OCI-LY1 (cell line): ENCODE measurements at regions not wholly inside any gene's neighbourhood (a gene's known extent, or its start where the extent isn't known, plus 50 kb on each side); places are given as distances from the start of the nearest gene placed in this dataset.

Experiments
- H2AFZ ChIP-seq: fragments of 200-600 bp; sonication (generic), shearing (Covaris generic); 2 replicates; pipeline ENCODE4 v1.6.0; 2014; ENCODE audit warnings: antibody characterized with exemption, mild to moderate bottlenecking, low read length
- H3F3A ChIP-seq: fragments of 200-600 bp; sonication (generic), shearing (Covaris generic); 2 replicates; pipeline ENCODE4 v1.6.0; 2014; ENCODE audit warnings: mild to moderate bottlenecking, antibody characterized with exemption, low read length, moderate library complexity; ENCODE audit not compliant: insufficient read depth
- H3K27ac ChIP-seq: fragments of 200-600 bp; sonication (generic); 2 replicates; pipeline ENCODE4 v1.5.1; 2014; ENCODE audit warnings: low read length, mixed run types, mild to moderate bottlenecking, low read depth; ENCODE audit not compliant: poor library complexity, severe bottlenecking
- H3K27me3 ChIP-seq: fragments of 200-600 bp; sonication (generic); 2 replicates; pipeline ENCODE4 v1.6.0; 2014; ENCODE audit warnings: antibody characterized with exemption, mild to moderate bottlenecking, low read length, moderate library complexity; ENCODE audit not compliant: insufficient read depth
- H3K36me3 ChIP-seq: fragments of 200-600 bp; sonication (generic); 2 replicates; pipeline ENCODE4 v1.6.1; 2014; ENCODE audit warnings: mild to moderate bottlenecking, antibody characterized with exemption, low read length, moderate library complexity, mixed read lengths; ENCODE audit not compliant: insufficient read depth
- H3K4me1 ChIP-seq: fragments of 200-600 bp; sonication (generic); 2 replicates; pipeline ENCODE4 v1.5.1; 2014; ENCODE audit warnings: mild to moderate bottlenecking, low read length, moderate library complexity; ENCODE audit not compliant: insufficient read depth, severe bottlenecking
- H3K4me2 ChIP-seq: fragments of 200-600 bp; sonication (generic), shearing (Covaris generic); 2 replicates; pipeline ENCODE4 v1.6.1; 2014; ENCODE audit warnings: low read length
- H3K4me3 ChIP-seq: fragments of 200-600 bp; sonication (generic); 2 replicates; pipeline ENCODE4 v1.5.1; 2014; ENCODE audit warnings: low read length, low read depth, mild to moderate bottlenecking, mixed read lengths; ENCODE audit not compliant: poor library complexity, severe bottlenecking
- H3K79me2 ChIP-seq: fragments of 200-600 bp; shearing (Covaris generic); 2 replicates; pipeline ENCODE4 v1.6.1; 2016; ENCODE audit warnings: mixed run types, low read length, mixed read lengths; ENCODE audit not compliant: insufficient read depth
- H3K9ac ChIP-seq: fragments of 200-600 bp; sonication (generic), shearing (Covaris generic); 2 replicates; pipeline ENCODE4 v1.6.1; 2014; ENCODE audit warnings: mild to moderate bottlenecking, low read length, mixed read lengths
- H3K9me2 ChIP-seq: fragments of 200-600 bp; sonication (generic), shearing (Covaris generic); 2 replicates; pipeline ENCODE4 v1.6.1; 2014; ENCODE audit warnings: low read depth, mild to moderate bottlenecking, low read length, mixed read lengths
- H3K9me3 ChIP-seq: fragments of 200-600 bp; shearing (Covaris generic); 2 replicates; pipeline ENCODE4 v1.6.1; 2014; ENCODE audit warnings: low read length, mixed read lengths
- H4K20me1 ChIP-seq: fragments of 200-600 bp; sonication (generic), shearing (Covaris generic); 2 replicates; pipeline ENCODE4 v1.6.0; 2016; ENCODE audit warnings: mild to moderate bottlenecking, low read length; ENCODE audit not compliant: insufficient read depth
- EZH2 ChIP-seq: fragments of 200-600 bp; sonication (generic), shearing (Covaris generic); IDR thresholded peaks from 2 replicates; pipeline ENCODE4 v1.8.0; 2017; ENCODE audit warnings: borderline replicate concordance, mixed run types, mild to moderate bottlenecking, antibody characterized with exemption, low read length, moderate library complexity, mixed read lengths
- TF ChIP-seq, protein P1 (sequence below): fragments of 200-600 bp; sonication (generic), shearing (Covaris generic); IDR thresholded peaks from 2 replicates; pipeline ENCODE4 v1.5.1; 2017; ENCODE audit warnings: mild to moderate bottlenecking, antibody characterized with exemption, low read length, moderate library complexity, mixed read lengths

DNA sequence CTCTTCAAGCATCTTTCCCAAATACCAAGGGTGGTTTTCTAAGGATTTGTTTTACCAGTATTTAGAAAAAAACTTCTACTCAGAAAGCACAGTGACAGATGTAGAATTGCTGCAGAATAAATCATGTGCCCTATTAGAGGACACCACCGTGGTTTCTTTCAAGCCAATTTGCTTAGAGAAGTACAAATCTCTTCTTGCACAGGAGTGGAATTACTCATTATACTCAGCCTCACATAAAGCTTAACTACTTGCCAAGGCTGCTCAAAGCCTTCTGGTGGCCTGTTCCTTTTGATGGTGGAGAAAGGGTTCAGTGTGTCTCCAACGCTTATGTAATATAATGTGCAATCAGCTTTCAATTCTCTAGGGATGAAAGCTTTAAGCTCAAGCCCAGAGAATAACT, 66.5 kb upstream of the CTNNA2 start:
- no peaks in the 10 kb centered on the region for H4K20me1 ChIP-seq
- no peak overlapping the region for H3K4me3 ChIP-seq
- H3K4me2 ChIP-seq = no peak overlapping the region
- H3K36me3 ChIP-seq = no peaks in the 10 kb centered on the region
- no peaks in the 10 kb centered on the region for H3F3A ChIP-seq
- no peak overlapping the region for H3K27ac ChIP-seq
- H3K9me3 ChIP-seq = no peaks in the 10 kb centered on the region
- no peaks in the 10 kb centered on the region for H3K9me2 ChIP-seq
- no peaks in the 10 kb centered on the region for H3K79me2 ChIP-seq
- H3K4me1 ChIP-seq = no peaks in the 10 kb centered on the region
- H3K9ac ChIP-seq = no peak overlapping the region
- H3K27me3 ChIP-seq = no peaks in the 10 kb centered on the region
- H2AFZ ChIP-seq = no peak overlapping the region
- TF ChIP-seq, protein P1, sequence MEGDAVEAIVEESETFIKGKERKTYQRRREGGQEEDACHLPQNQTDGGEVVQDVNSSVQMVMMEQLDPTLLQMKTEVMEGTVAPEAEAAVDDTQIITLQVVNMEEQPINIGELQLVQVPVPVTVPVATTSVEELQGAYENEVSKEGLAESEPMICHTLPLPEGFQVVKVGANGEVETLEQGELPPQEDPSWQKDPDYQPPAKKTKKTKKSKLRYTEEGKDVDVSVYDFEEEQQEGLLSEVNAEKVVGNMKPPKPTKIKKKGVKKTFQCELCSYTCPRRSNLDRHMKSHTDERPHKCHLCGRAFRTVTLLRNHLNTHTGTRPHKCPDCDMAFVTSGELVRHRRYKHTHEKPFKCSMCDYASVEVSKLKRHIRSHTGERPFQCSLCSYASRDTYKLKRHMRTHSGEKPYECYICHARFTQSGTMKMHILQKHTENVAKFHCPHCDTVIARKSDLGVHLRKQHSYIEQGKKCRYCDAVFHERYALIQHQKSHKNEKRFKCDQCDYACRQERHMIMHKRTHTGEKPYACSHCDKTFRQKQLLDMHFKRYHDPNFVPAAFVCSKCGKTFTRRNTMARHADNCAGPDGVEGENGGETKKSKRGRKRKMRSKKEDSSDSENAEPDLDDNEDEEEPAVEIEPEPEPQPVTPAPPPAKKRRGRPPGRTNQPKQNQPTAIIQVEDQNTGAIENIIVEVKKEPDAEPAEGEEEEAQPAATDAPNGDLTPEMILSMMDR = no peak
- TF ChIP-seq EZH2 = no peak

DNA sequence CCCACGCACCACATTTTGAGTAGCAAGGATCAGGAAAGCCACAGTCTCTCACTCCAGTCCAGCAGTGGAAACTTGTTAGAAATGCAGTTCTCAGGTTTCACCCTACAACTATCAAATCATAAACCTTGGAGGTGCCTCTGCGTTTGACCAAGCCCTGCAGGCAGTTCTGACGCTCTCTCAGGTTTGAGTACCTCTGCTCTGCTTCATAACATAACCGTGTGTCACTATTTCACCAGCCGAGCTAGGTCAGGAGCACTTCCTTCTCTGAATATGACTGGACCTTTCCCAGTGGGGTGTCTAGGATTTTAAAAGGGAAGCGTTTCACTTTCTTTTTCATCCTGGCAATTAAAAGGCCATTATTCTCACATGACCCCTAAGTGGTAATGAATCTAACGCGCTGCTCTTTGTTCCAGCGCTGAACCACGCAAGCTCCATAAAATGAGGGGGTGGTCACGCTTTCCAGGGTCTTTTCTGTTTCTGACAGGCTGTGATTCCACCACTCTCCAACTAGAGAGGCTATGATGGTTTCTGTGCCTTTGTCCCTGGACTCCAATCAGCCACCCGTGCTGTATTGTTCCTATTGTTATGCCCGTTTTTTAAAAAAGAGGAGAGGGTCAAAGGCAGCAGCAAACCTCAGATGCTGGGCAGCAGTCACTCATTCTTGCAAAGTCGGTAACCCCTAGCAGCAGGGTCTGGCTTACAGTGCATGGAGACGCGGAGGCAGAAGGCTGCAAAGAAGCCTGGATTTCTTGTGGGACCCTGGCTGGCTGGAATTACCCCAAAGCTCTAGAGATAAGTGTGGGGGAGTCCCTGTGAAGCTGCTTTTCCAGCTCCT, 75.2 kb upstream of the CTNNA2 start:
- H3K9me3 ChIP-seq = no peaks in the 10 kb centered on the region
- no peaks in the 10 kb centered on the region for H3K9me2 ChIP-seq
- H3K4me1 ChIP-seq = no peaks in the 10 kb centered on the region
- H3K4me3 ChIP-seq = no peak overlapping the region
- H3K36me3 ChIP-seq = no peaks in the 10 kb centered on the region
- H2AFZ ChIP-seq = no peak overlapping the region
- no peaks in the 10 kb centered on the region for H4K20me1 ChIP-seq
- TF ChIP-seq, protein P1 = no peak
- TF ChIP-seq EZH2 = no peak
- H3K4me2 ChIP-seq = no peak overlapping the region
- no peaks in the 10 kb centered on the region for H3K79me2 ChIP-seq
- no peak overlapping the region for H3K27ac ChIP-seq
- no peaks in the 10 kb centered on the region for H3K27me3 ChIP-seq
- no peak overlapping the region for H3K9ac ChIP-seq
- no peaks in the 10 kb centered on the region for H3F3A ChIP-seq

DNA sequence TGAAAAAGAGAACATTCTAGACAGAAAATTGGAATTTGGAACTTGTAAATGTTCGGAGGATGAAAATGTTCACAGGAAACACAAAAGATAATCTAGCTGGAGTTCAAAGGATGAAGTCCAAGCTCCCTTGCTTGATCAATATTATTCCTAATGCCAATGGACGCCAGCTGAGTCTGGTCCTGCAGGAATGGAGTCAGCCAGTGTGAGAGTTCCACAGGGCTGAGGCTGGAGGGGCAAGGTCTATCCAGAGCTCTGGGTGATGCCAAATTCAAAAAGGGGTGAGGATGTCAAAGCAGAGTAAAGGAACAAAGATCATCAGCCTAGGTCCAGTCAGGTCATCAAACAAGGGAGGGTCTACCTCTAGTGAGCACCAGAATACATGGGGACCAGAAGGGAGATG, 78.5 kb upstream of the CTNNA2 start:
- H3K4me2 ChIP-seq = no peak overlapping the region
- no peaks in the 10 kb centered on the region for H3K27me3 ChIP-seq
- no peaks in the 10 kb centered on the region for H3K4me1 ChIP-seq
- H3K36me3 ChIP-seq = no peaks in the 10 kb centered on the region
- H3K9ac ChIP-seq = no peak overlapping the region
- no peaks in the 10 kb centered on the region for H3K79me2 ChIP-seq
- no peak overlapping the region for H3K4me3 ChIP-seq
- TF ChIP-seq EZH2 = no peak
- TF ChIP-seq, protein P1 = no peak
- no peaks in the 10 kb centered on the region for H3K9me2 ChIP-seq
- no peaks in the 10 kb centered on the region for H3F3A ChIP-seq
- H3K27ac ChIP-seq = no peak overlapping the region
- H2AFZ ChIP-seq = no peak overlapping the region
- H3K9me3 ChIP-seq = no peaks in the 10 kb centered on the region
- no peaks in the 10 kb centered on the region for H4K20me1 ChIP-seq
